ENCODE measurements at regions not wholly inside any gene's neighbourhood (a gene's known extent, or its start where the extent isn't known, plus 50 kb on each side); places are given as distances from the start of the nearest gene placed in this dataset.

- DNase-seq (ENCODE audit: low read depth in 2 of 2), result no peak
Observed at GRCh38 chr22:49507607-49508292, 319.9 kb downstream of the BRD1 start.

DNA sequence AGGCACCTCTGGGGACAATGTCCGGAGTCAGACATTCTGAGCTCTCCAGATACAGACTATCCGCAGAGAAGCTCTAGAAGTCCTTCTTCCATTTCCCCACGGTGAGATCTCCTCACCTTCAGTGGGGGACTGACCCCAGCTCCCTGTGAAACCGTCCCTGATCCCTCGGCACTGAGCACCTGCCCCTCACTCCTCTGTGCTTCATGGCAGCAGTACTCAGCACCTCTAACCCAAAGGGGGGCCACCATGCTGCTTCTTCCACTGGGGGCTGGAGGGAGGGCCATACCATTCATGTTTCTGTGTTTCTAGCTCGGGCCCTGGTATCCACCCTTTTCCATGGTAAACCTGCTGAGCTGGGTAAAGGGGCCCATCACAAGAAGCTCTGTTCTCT lies 321.7 kb downstream of the BRD1 start:
- no peak for DNase-seq (ENCODE audit: low read depth in 2 of 2)

- no peak for DNase-seq (ENCODE audit: low read depth in 2 of 2)
Observed at GRCh38 chr22:49505337-49506009, 322.2 kb downstream of the BRD1 start.

GRCh38 chr22:49503896-49504521 lies 323.7 kb downstream of the BRD1 start:
- DNase-seq (ENCODE audit: low read depth in 2 of 2), result no peak

- no peak for DNase-seq (ENCODE audit: low read depth in 2 of 2)
Observed at GRCh38 chr22:49503321-49503720, 324.4 kb downstream of the BRD1 start.

GRCh38 chr22:49502126-49502826 lies 325.4 kb downstream of the BRD1 start:
- no peak for DNase-seq (ENCODE audit: low read depth in 2 of 2)

- no peak for DNase-seq (ENCODE audit: low read depth in 2 of 2)
Observed at GRCh38 chr22:49500942-49501395, 326.7 kb downstream of the BRD1 start.

- no peak for DNase-seq (ENCODE audit: low read depth in 2 of 2)
Observed at GRCh38 chr22:49500076-49500460, 327.6 kb downstream of the BRD1 start.

- DNase-seq (ENCODE audit: low read depth in 2 of 2), result no peak
Observed at GRCh38 chr22:49499433-49500075, 328.1 kb downstream of the BRD1 start.

DNA sequence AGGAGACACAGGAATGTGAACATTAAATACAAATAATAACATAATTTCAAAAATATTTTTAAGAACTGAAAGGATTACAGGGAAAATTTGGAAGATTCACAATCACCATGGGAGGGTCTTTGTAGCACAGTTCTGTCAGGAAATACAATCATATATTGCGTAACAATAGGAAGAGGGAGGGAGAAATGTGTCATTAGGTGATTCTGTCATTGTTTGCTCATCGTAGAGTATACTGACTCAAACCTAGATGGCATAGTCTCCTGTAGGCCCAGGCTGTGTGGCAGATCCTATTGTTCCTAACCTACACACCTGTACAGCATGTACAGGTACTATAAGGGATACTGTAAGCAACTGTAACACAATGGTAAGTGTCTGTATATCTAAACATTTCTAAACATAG lies 330.4 kb downstream of the BRD1 start:
- no peak for DNase-seq (ENCODE audit: low read depth in 2 of 2)

GRCh38 chr22:49494555-49494954 lies 333.1 kb downstream of the BRD1 start:
- DNase-seq (ENCODE audit: low read depth in 2 of 2), result no peak

- DNase-seq (ENCODE audit: low read depth in 2 of 2), result no peak
Observed at GRCh38 chr22:49492741-49493251, 334.9 kb downstream of the BRD1 start.

DNA sequence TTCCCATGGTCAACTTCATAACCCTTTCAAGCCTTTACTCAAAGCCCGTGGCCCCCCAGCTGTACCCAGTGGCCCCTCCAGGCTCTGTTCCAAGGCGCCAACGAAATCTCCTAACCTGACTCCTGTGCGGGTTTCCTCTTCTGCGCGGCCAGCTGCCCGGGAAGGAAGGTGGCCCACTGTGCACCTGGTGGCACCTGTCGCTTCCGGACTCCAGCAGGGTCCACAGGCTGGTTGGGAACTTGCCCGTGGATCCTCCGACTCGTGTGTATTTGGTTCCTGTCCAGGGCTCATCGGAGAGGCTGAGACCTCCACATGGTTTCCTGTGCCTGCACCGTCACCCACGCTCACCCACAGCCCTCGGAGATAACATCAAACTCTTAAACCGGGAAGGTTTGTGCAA lies 335.4 kb downstream of the BRD1 start:
- DNase-seq (ENCODE audit: low read depth in 2 of 2), result no peak

- no peak for DNase-seq (ENCODE audit: low read depth in 2 of 2)
Observed at GRCh38 chr22:49491726-49492125, 335.9 kb downstream of the BRD1 start.

GRCh38 chr22:49491221-49491635 lies 336.4 kb downstream of the BRD1 start:
- DNase-seq (ENCODE audit: low read depth in 2 of 2), result no peak

DNA sequence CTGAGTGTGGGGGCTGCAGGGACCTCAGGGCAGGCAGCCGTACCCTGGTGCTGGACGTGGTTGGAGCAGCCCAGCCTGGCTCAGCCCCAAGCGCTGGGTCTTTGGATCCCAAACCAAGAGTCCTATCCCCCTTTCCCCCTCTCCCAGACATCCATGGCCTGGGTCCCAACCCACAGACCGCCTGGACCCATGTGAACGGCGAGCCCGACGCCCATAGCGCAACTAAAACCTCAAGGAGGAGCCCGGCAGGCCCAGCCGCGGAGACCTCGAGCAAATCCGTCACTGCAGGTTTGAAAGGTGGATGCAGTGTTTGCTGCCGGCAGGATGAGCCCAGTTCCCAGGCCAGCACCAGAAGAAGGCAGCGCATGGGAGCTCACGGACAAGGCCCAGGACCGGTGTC lies 337.0 kb downstream of the BRD1 start:
- DNase-seq (ENCODE audit: low read depth in 2 of 2), result no peak

GRCh38 chr22:49489821-49490220 lies 337.9 kb downstream of the BRD1 start:
- DNase-seq (ENCODE audit: low read depth in 2 of 2), result no peak

- no peak for DNase-seq (ENCODE audit: low read depth in 2 of 2)
Observed at GRCh38 chr22:49488943-49489342, 338.7 kb downstream of the BRD1 start.

GRCh38 chr22:49487950-49488349 lies 339.7 kb downstream of the BRD1 start:
- no peak for DNase-seq (ENCODE audit: low read depth in 2 of 2)

GRCh38 chr22:49486225-49486624 lies 341.4 kb downstream of the BRD1 start:
- DNase-seq (ENCODE audit: low read depth in 2 of 2), result no peak

- no peak for DNase-seq (ENCODE audit: low read depth in 2 of 2)
Observed at GRCh38 chr22:49483946-49484345, 343.7 kb downstream of the BRD1 start.
